Muscle layer of duodenum (tissue), 2 donors: ENCODE measurements at regions not wholly inside any gene's neighbourhood (a gene's known extent, or its start where the extent isn't known, plus 50 kb on each side); places are given as distances from the start of the nearest gene placed in this dataset.

ENCODE experiments used
- H3K27ac ChIP-seq: one replicate; pipeline ENCODE4 v1.7.0; 2013; ENCODE audit warnings: mild to moderate bottlenecking, low read length
- H3K27me3 ChIP-seq: one replicate; pipeline ENCODE4 v1.7.0; 2013; ENCODE audit warnings: low read depth, mild to moderate bottlenecking, control low read depth, low read length
- H3K36me3 ChIP-seq, 2 donors: one replicate each; pipeline ENCODE4 v1.7.0; 2013; ENCODE audit warnings: low read length in 2 of 2, control low read depth in 1 of 2, mild to moderate bottlenecking in 1 of 2; ENCODE audit not compliant: insufficient read depth in 2 of 2, control insufficient read depth in 1 of 2
- H3K4me1 ChIP-seq, 2 donors: one replicate each; pipeline ENCODE4 v1.7.0; 2013; ENCODE audit warnings: low read length in 2 of 2, mild to moderate bottlenecking in 2 of 2, control low read depth in 1 of 2, moderate library complexity in 1 of 2; ENCODE audit not compliant: insufficient read depth in 2 of 2, control insufficient read depth in 1 of 2
- H3K4me3 ChIP-seq, 2 donors: one replicate each; pipeline ENCODE4 v1.7.0; 2013; ENCODE audit warnings: low read length in 2 of 2, low read depth in 1 of 2, mild to moderate bottlenecking in 1 of 2
- H3K9me3 ChIP-seq, 2 donors: one replicate each; pipeline ENCODE4 v1.7.0; 2013; ENCODE audit warnings: low read length in 2 of 2, control low read depth in 1 of 2, mild to moderate bottlenecking in 1 of 2; ENCODE audit not compliant: control insufficient read depth in 1 of 2
- donor health status: healthy.

DNA sequence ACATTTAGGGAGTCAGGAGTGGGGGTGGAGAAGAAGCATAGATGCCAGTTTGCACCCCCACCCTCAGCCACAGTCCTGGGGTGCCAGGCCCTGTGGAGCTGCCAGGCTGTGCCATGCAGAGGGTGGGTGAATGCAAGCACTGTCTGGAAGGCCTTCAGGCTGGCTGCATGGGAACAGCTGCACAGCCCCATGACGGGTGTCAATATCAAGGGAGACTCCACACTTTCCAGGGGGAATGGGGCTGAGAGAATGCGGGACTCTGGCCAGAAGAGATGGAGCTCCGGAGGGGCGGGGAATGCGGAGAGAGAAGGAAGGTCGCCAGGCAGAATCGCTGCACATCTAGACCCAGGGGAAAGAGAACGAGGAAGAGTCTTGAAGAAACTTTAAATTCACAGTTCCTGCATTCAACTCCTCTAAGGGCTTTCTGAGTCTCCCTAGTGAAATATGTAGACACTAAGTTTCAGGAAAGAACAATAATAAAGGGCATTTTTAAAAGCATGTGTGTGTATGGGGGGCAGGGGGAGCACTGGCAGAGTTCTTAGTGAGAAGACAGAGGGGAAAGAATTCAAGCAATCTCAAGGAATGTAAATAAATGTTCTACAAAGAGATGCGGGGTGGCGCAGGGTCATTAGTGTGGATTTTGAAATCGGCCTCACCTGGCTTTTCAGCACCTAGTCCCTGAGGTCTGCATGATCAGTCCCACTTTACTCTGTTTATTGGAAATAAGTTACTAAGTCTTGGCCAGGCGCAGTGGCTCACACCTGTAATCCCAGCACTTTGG, 59.1 kb downstream of the BOD1 start:
- peaks cover 0 to 18% of the 10 kb centered on the region in 2 donors for H3K4me1 ChIP-seq
- H3K36me3 ChIP-seq, result no peaks in the 10 kb centered on the region
- H3K4me3 ChIP-seq, result no peak overlapping the region
- H3K27ac ChIP-seq, result no peak overlapping the region
- peaks cover 0 to 4% of the 10 kb centered on the region in 2 donors for H3K9me3 ChIP-seq
- H3K27me3 ChIP-seq, result no peaks in the 10 kb centered on the region

DNA sequence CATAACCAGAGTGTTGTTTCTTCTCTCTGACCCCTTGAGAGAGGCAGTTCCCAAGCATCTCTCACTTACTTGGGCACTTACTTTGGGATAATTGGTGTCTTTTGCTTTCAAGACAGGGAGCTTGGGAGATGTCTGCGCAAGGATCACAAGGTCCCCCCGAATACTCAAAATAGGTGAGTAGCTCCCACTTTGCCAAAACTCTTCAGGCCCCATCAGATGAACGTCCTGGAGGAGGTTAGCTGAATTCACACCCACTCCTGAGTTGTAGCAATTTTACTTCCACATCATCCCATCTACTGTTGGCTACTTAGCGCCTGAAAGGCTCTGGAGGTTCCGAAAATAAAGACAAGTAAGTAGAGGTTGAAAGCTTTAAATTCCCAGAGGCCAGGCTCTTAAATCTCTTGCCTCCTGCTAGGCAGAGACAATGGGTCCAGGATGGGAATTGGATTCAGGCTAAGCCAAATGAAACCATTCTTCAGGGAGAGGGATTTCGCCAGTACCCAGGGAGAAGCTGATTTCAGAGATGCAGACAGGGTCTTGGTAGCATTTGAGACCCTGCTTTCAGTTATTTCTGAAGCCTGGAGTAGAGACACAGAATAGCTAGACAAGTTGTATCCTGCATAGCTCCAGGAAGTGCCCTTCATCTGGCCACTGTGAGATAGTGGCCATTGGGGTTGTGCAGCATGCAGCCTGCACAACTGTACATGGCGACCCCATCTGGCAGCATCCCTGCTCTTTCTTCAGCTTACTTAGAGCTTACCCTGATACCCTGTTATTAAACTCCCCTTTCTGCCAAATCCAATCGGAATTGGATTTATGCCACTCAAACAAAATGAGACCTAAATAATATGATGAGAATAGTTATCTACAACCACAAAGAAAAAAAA, 60.1 kb downstream of the BOD1 start:
- peaks cover 0 to 18% of the 10 kb centered on the region in 2 donors for H3K4me1 ChIP-seq
- H3K9me3 ChIP-seq, result peaks cover 0 to 4% of the 10 kb centered on the region in 2 donors
- H3K27ac ChIP-seq, result no peak overlapping the region
- H3K36me3 ChIP-seq, result no peaks in the 10 kb centered on the region
- no peaks in the 10 kb centered on the region for H3K27me3 ChIP-seq
- H3K4me3 ChIP-seq, result no peak overlapping the region

DNA sequence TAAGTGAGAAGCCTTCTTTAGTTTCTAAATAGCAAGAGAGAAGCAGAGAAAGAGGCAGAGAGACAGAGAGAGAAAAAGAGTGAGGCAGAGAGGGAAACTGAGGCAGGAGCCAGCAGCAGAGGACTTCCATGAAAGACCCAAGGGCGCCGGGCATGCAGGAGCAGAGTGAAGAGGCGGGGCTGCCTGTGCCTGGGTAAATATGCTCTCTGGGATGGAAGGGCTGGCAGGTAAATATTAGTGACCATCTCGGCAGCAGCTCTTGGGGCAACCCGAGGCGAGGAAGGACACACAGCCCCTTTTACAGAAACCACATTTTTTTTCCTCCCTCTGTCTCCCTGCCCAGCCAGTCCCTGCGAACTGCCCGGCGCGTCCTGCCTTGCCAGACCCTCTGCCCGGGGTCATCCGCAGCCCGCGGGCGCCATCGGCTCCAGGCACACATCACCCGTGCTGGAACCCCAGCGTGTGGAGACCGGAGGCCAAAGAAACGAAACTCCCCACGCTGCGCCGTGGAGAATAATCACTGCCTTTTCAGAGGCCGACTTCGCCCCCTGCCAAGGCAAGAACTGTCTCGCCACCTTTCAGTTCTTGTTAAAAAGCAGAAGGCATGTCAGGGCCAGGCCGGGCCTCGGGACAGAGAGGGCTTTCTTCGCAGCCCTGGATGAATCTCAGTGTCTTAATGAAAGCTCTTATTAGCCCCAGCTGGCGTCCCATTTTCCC, 61.3 kb downstream of the BOD1 start:
- Histone ChIP-seq H3K27ac (no peak overlapping the region), H3K9me3 (peaks cover 0 to 4% of the 10 kb centered on the region in 2 donors), H3K36me3 (no peaks in the 10 kb centered on the region), H3K4me1 (peaks cover 0 to 18% of the 10 kb centered on the region in 2 donors), H3K4me3 (no peak overlapping the region), H3K27me3 (no peaks in the 10 kb centered on the region)

GRCh38 chr5:173554038-173554955, 62.2 kb downstream of the BOD1 start:
- Histone ChIP-seq H3K4me3 (no peak overlapping the region), H3K27me3 (no peaks in the 10 kb centered on the region), H3K4me1 (peaks cover 0 to 18% of the 10 kb centered on the region in 2 donors), H3K36me3 (no peaks in the 10 kb centered on the region), H3K9me3 (no peaks in the 10 kb centered on the region), H3K27ac (no peak overlapping the region)

GRCh38 chr5:173550641-173551040, 65.8 kb downstream of the BOD1 start:
- peaks cover 0 to 11% of the 10 kb centered on the region in 2 donors for H3K4me1 ChIP-seq
- H3K4me3 ChIP-seq, result no peak overlapping the region
- no peaks in the 10 kb centered on the region for H3K9me3 ChIP-seq
- no peaks in the 10 kb centered on the region for H3K36me3 ChIP-seq
- H3K27me3 ChIP-seq, result no peaks in the 10 kb centered on the region
- no peak overlapping the region for H3K27ac ChIP-seq

- Histone ChIP-seq H3K36me3 (no peaks in the 10 kb centered on the region), H3K9me3 (no peaks in the 10 kb centered on the region), H3K27ac (no peak overlapping the region), H3K4me3 (no peak overlapping the region), H3K4me1 (peaks cover 0 to 6% of the 10 kb centered on the region in 2 donors), H3K27me3 (no peaks in the 10 kb centered on the region)
Measured at GRCh38 chr5:173549644-173550043, 66.8 kb downstream of the BOD1 start.

- Histone ChIP-seq H3K9me3 (no peaks in the 10 kb centered on the region), H3K36me3 (no peaks in the 10 kb centered on the region), H3K27ac (no peak overlapping the region)
Measured at GRCh38 chr5:173547579-173547978, 68.9 kb downstream of the BOD1 start.

GRCh38 chr5:173542964-173543363, 73.5 kb downstream of the BOD1 start:
- H3K4me3 ChIP-seq, result no peak overlapping the region
- H3K27me3 ChIP-seq, result no peaks in the 10 kb centered on the region
- H3K9me3 ChIP-seq, result no peaks in the 10 kb centered on the region
- no peaks in the 10 kb centered on the region for H3K4me1 ChIP-seq
- no peak overlapping the region for H3K27ac ChIP-seq
- no peaks in the 10 kb centered on the region for H3K36me3 ChIP-seq

More at GRCh38 chr5:173547579-173547978, 68.9 kb downstream of the BOD1 start:
- no peaks in the 10 kb centered on the region for H3K27me3 ChIP-seq
- no peaks in the 10 kb centered on the region for H3K4me1 ChIP-seq
- H3K4me3 ChIP-seq, result no peak overlapping the region

- Histone ChIP-seq H3K4me3 (no peak overlapping the region), H3K27me3 (no peaks in the 10 kb centered on the region), H3K36me3 (no peaks in the 10 kb centered on the region), H3K9me3 (no peaks in the 10 kb centered on the region), H3K4me1 (no peaks in the 10 kb centered on the region), H3K27ac (no peak overlapping the region)
Measured at GRCh38 chr5:173542159-173542558, 74.3 kb downstream of the BOD1 start.

GRCh38 chr5:173538654-173539053, 77.8 kb downstream of the BOD1 start:
- Histone ChIP-seq H3K27me3 (no peaks in the 10 kb centered on the region), H3K9me3 (no peaks in the 10 kb centered on the region), H3K4me1 (no peaks in the 10 kb centered on the region), H3K27ac (no peak overlapping the region), H3K4me3 (no peak overlapping the region), H3K36me3 (no peaks in the 10 kb centered on the region)
